HG02970 (cell line): ENCODE measurements at regions not wholly inside any gene's neighbourhood (a gene's known extent, or its start where the extent isn't known, plus 50 kb on each side); places are given as distances from the start of the nearest gene placed in this dataset.

Experiments used
- ATAC-seq: cut with Tn5 transposase; IDR thresholded peaks from one replicate; pipeline ENCODE4 v1.9.1; 2021; ENCODE audit warnings: mild to moderate bottlenecking, moderate library complexity, moderate number of reproducible peaks; ENCODE audit not compliant: unreplicated experiment, low FRiP score

GRCh38 chr11:109789901-109790300, 303.3 kb upstream of the ZC3H12C start:
- ATAC-seq: no peak

- no peak for ATAC-seq
Observed at GRCh38 chr11:109791337-109791736, 301.9 kb upstream of the ZC3H12C start.

GRCh38 chr11:109794501-109794900, 298.7 kb upstream of the ZC3H12C start:
- ATAC-seq: no peak

DNA sequence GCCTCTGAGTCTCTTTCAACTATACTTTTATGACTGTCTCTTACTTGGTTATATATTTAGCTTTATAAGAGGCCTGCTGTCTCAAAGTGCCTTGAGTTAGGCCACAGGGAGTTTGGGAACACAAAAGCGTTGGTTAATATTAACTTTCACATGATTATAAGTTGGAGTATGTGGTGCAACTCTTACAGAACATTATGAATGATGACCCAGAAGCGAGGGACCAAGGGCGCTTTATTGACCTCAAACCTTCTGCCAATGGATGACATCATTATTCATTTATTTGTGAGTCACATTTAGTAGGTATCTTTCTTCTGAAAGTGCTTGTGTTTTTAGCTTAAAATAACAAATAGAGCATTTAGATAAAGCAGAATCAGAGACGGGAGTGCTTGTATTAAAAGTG, 298.0 kb upstream of the ZC3H12C start:
- no peak for ATAC-seq

- ATAC-seq: no peak
Observed at GRCh38 chr11:109796253-109796652, 296.9 kb upstream of the ZC3H12C start.

GRCh38 chr11:109798521-109798920, 294.7 kb upstream of the ZC3H12C start:
- no peak for ATAC-seq

DNA sequence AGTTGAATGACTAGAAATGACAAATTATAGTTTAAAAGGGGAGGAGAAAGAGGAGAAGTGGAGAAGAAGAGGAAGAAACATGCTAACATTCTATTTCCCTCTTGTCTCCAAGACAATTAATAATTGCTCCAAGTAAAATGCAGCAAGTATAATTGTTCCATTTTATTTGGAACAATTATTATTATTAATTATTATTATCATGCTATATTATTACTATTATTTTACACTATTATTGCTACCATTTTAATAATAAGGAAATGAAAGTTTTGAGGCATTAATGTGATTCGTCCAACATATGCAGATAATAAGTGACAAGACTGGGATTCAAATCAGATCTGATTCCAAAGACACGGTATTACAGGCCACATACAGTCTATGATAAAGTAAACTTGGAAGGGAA, 293.6 kb upstream of the ZC3H12C start:
- ATAC-seq: no peak

DNA sequence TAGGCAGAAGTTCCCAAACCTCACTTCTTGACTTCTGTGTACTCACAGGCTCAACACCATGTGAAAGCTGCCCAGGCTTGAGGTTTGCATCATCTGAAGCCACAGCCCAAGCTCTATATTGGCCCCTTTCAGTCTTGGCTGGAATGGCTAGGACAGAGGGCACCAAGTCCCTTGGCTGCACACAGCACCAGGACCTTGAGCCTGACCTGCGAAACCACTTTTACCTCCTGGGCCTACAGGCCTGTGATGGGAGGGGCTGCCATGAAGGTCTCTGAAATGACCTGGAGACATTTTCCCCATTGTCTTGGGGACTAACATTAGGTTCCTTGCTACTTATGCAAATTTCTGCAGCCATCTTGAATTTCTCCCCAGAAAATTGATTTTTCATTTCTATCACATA, 288.3 kb upstream of the ZC3H12C start:
- no peak for ATAC-seq

DNA sequence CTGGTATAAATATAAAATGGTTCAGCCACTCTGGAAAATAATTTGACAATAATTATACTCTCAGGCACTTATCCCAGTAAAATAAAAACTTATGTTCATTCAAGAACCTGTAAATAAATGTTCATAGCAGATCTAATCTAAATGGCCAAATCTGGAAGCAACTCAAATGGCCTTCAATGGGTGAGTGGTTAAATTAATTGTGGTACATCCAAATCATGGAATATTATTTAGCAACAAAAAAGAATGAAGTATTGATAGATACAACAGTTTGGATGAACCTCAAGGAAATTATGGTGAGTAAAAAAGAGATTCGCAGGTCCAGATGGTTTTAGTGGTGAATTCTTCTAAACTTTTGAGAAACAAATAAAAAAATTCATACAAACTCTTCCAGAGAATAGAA, 287.0 kb upstream of the ZC3H12C start:
- no peak for ATAC-seq

DNA sequence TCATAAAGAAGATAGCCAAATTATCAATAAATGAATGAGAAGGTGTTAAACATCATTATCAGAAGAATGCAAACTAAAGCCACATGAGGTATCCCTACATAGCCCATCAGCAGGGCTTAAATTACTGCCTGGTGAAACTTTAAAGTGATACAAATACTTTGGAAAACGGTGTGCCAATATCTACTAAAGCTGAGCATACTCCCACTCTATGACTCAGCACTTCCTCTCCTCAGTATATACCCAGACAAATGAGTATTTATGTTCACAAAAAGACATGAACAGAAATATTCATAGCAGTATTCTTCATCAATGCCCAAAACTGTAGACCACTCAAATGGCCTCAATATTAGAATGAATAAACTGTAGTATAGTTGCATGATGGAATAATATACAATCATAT, 284.6 kb upstream of the ZC3H12C start:
- ATAC-seq: no peak

- no peak for ATAC-seq
Observed at GRCh38 chr11:109814824-109815223, 278.4 kb upstream of the ZC3H12C start.

- ATAC-seq: no peak
Observed at GRCh38 chr11:109815500-109816150, 277.6 kb upstream of the ZC3H12C start.

GRCh38 chr11:109818290-109818689, 274.9 kb upstream of the ZC3H12C start:
- no peak for ATAC-seq

GRCh38 chr11:109819410-109819809, 273.8 kb upstream of the ZC3H12C start:
- no peak for ATAC-seq

- no peak for ATAC-seq
Observed at GRCh38 chr11:109821511-109821910, 271.7 kb upstream of the ZC3H12C start.

DNA sequence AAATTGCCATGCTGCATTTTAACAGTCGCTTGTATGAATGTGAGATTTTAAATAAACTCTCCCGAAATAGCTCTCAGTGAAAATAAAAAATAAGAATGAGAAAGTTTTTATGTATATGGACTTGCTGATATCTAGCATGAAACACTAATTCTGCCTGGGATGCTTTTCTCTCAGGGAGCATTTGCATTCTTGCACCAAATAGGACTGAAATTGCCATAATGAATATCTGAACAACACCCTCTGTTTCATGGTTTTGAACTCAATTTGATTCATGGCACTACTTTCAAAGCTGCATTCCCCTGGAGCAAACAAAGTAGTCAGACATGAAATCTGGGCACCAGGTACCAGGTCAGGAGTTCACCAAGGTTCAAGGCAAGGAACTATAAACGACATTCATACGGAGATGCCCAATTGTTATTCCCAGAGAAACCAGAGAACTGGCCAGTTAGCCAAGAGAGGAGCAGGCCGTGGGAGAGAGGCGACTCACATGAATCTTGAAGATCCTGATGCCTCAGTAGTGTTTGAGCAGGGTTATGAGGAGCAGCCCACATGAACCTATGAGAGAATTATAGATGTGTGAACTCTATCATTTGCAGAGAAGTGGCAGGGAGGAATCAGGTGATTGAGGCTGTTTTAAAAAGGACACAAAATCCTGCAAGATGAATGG, 270.6 kb upstream of the ZC3H12C start:
- no peak for ATAC-seq

DNA sequence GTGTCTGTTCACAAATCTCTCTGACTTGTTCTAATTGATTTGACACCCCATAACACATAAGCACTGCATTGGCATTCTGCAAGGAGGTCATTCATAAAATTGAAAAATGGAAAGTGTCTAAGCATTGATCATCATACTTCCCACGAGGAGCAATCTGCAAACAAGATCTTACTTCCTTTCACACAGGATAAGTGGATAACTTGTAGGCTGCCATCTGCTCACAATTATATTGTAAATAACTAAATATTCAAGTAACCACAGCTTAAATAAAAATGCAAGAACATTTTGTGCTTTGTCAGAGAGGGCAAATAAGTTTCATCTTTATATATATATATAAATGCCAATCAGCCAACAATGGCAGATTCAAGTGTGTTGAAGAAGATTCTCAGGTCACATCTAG, 264.8 kb upstream of the ZC3H12C start:
- no peak for ATAC-seq

DNA sequence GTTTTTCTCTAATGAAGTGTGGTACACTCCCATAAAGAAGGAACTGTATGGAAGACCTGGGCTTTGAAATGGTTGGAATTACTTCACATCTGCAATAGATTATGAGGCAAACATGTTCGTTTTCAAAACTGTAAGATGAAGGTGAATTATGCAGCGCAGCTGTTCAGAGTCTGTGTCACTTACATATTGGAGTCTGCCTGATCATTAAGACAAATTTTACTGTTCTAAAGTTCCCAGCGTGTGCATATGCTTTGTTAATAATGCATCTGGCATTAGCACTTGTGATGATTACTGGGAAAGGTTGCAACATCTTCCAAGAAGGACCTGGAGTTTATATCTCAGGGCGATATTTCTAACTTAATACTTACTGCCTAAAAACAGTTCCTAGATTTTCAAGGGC, 255.2 kb upstream of the ZC3H12C start:
- no peak for ATAC-seq

DNA sequence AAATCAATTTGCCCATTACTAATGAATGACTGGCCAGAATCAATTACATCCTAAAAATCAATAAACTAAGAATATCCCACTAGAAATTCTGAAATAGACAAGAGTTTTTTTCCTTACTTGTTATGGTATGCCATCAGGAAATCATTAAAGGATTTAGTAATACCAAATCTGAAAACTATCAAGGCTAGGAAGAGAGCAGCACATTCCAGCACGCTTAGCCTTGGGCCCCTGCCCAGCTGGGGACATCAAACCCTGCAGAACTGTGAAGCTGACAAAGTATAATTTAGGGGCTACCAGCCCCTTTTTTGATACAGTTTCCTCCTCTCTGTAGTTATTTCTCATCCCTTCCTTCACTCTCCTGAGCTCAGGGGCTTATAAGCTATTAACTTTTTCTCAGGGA, 247.8 kb upstream of the ZC3H12C start:
- no peak for ATAC-seq

DNA sequence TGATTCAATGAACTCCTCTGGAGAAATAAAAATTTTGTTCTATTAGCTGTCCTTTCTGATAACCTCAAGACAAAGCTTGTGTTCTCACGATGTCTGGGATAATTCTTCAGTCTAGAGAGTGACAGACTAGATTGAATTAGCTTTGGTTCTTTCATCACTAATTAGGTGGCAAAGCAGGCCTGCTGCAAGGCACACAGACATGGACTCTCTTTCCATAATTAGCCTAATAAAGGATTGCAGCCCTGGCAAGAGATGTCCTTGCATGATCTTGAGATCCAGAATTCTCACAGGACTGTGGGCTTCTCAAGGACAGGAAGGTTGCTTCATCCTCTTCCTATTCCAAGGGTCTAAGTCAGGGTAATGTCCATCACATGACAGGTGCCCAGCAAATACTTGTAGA, 245.6 kb upstream of the ZC3H12C start:
- no peak for ATAC-seq

DNA sequence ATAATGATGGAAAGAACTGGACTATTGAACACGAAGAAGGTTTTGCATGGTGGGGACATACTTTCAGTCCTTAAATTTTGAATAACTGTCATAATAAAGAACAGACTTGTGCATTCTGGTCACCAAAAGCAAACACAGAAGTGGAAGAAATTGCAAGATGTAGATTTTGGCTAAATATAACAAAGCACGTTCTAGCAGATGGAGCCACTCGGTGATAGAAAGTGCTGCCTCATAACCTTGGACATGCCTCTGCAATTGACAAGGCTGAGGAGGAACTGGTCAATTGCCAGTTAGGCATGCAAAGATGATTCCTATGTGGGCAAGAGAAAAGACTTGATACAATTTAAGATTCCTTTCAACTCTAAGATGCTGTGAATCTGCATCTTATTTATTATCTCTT, 244.1 kb upstream of the ZC3H12C start:
- ATAC-seq: no peak

GRCh38 chr11:109849946-109850345, 243.2 kb upstream of the ZC3H12C start:
- ATAC-seq: no peak
